DMS 273 (cell line): ENCODE measurements at regions not wholly inside any gene's neighbourhood (a gene's known extent, or its start where the extent isn't known, plus 50 kb on each side); places are given as distances from the start of the nearest gene placed in this dataset.

Experiments
- DNase-seq: peaks from one replicate; lab custom pipeline; 2025; ENCODE audit not compliant: unreplicated experiment; lab: John Stamatoyannopoulos, UW

DNA sequence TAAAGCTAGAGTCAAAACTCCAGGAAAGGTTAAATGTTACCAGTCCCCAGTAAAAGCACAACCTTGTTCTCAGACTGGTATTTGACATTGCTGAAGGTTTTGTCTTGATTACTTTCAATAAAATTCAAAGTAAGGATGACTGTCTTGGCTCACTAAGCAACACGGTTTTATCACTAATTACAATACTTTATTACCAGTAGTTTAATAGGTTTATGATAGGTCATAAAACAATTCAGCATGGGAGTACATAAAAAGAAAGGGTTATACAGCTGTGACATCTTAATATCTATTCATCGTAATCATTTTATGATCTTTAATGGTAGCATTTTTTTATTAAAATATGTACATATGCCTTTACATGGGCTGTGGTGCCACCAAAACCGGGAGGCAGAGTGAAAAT, 370.7 kb upstream of the IRX2 start:
- no peak for DNase-seq

GRCh38 chr5:3121813-3122212, 370.3 kb upstream of the IRX2 start:
- DNase-seq, result no peak

- no peak for DNase-seq
These were observed 368.6 kb upstream of the IRX2 start for GRCh38 chr5:3120028-3120427.

DNA sequence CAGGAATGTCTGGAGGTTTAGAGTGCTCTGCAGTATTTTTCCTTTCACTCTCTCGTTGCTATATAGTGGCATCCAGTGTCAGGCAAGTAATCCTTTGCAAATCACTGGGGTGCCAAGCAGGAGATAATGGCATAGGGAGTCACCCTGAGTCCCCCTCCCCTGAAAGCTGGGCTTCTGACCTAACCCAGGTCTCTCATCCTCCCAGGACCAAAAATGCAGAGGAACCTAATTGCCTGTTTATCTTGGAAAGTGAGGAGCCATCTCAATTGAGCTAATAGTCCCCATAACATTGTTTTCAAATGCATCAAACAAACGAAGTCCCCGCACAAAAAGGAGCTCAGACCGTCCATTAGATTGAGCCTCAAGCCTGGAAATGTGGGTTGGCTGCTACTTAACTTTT, 368.0 kb upstream of the IRX2 start:
- no peak for DNase-seq

DNA sequence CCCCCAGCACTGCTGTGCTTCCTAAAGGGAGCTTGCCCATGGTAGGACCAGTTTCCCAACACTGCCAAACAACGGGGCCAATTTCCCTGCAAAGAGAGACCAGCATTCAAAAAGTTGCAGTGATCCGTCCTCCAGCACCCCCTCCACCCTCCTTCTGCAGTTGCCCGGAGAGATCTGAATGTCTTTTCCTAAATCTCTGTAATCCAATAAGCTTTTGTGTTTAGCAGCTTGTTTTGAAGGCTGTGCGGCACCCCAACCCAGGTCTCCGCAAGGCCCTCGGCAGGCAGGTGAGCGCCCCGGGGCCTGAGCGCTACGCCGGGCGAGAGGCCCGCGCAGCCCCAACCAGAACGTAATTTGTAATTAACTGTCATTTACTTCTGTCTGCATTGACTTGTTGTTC, 366.9 kb upstream of the IRX2 start:
- no peak for DNase-seq

GRCh38 chr5:3116366-3116765, 364.9 kb upstream of the IRX2 start:
- DNase-seq, result no peak

DNA sequence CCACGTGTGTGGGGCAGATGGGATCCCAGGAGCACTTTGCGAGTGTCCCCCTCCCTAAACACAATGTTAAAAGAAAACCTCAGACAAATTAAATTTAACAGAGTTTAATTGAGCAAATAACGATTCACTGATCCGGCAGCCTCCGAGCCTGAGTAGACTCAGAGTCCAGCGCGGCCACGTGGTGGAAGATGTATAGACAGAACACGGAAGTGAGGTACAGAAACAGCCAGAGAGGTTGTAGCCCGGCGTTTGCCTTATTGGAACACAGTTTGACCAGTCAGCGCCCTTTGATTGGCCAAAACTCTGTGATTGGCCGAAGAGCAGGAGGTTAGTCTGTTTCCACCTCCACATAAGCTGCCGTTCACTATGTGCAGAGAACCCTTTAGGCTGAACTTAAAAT, 363.0 kb upstream of the IRX2 start:
- no peak for DNase-seq

- no peak for DNase-seq
These were observed 358.9 kb upstream of the IRX2 start for GRCh38 chr5:3110371-3110770.

GRCh38 chr5:3107156-3107611, 355.7 kb upstream of the IRX2 start:
- DNase-seq, result no peak

GRCh38 chr5:3105581-3105980, 354.1 kb upstream of the IRX2 start:
- DNase-seq, result no peak

DNA sequence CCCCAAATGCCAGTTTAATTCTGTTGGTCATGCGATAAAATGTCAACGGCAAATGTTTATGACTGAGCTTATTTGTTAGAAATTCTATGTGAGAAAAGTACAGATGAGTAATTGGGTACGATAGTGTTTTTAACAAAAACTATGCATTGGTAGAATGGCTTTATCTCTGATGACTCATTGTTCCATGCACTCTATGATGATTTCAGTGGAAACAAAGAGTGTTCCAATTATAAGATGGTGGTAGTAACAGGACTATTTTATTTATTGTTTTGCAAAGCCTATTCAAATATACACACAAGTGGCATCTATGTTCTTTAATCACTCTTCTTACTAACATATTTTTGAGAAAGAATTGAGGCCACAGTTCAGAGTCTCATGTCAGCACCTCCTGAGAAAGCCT, 353.7 kb upstream of the IRX2 start:
- DNase-seq, result no peak

GRCh38 chr5:3104429-3105060, 353.1 kb upstream of the IRX2 start:
- no peak for DNase-seq

- DNase-seq, result no peak
These were observed 351.9 kb upstream of the IRX2 start for GRCh38 chr5:3103262-3103811.

DNA sequence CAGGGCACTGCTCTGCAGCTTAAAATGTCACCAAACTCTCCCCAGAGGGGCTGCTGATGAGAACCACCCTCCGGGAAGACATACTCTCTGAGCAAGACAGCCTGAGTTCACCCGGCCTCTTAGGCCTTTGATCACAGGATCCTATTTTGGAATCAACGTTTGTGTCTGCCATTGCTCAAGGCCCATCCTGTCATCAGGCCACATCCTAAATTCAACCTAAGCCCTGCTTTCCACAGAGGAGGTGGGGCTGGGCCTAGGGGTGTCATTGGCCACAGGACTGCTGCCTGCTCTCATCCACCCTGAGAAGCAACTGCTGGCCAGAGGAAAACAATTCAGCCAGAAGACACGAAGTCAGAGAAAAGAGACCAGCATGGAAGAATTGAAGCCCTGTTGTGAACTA, 351.1 kb upstream of the IRX2 start:
- DNase-seq, result no peak

- DNase-seq, result no peak
These were observed 350.1 kb upstream of the IRX2 start for GRCh38 chr5:3101561-3101960.

DNA sequence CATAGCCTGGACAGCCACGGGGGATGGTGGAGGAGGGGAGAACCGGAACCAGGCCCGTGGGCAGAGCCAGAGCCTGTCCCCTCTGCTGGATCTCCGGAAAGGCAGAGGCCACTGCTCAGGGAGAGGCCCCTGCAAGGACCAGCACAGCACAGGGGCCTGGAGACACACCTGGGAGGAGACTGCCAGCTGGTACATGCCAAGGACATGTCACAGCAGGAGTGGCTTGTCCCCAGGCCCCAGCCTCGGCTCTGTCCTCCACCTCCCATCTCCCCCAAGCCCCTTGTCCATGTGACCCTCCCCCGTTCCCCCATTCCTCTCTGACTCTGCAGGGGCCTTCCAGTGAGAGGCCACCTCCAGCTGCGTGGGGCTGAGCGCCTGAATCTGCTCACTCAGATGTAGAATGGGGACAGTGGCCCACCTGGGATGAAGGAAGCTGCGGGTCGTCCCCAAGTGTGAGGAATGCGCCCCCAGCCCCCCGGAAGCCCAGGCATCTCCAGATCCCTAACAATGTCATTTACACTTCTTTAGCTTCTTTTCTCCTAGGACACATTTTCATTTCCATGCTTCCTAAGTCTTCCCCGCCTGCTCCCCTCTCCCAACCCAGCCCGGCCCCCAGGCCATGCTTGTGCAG, 349.6 kb upstream of the IRX2 start:
- DNase-seq, result no peak

- no peak for DNase-seq
These were observed 348.5 kb upstream of the IRX2 start for GRCh38 chr5:3099954-3100353.

DNA sequence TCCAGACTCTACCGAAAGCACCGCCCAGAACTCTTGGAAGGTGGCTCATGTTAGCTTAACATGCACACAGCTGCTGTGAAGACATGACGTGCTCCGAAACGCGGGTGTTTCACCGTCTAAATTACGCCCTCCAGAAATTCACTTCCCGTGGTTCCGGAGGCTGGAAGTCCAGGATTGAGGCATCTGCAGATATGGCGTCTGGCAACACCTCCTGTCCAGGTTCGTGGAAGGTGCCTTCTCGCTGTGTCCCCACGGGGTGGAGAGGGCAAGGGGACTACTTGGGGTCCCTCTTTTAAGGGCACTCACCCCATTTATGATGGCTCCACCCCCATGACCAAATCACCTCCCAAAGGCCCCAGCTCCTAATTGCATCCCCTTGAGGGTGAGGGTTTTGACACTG, 348.0 kb upstream of the IRX2 start:
- DNase-seq, result no peak

DNA sequence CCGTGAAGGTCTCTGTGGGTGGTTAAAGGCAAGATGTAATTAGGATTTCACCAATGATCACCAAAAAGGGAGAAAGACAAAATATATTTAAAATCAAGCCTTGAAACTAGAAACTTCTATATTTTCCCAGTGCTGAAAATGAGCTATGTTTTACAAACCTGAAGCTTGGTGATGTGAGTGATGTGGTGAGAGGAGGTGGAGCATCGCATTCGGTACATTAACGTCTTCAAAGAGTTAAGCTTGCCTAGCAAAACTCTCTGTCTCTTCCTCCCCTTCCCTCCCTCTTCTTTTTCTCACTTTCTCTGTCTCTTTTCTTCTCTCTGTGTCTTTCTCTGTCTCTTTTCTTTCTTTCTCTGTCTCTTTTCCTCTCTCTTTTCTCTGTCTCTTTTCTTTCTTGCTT, 347.3 kb upstream of the IRX2 start:
- no peak for DNase-seq

DNA sequence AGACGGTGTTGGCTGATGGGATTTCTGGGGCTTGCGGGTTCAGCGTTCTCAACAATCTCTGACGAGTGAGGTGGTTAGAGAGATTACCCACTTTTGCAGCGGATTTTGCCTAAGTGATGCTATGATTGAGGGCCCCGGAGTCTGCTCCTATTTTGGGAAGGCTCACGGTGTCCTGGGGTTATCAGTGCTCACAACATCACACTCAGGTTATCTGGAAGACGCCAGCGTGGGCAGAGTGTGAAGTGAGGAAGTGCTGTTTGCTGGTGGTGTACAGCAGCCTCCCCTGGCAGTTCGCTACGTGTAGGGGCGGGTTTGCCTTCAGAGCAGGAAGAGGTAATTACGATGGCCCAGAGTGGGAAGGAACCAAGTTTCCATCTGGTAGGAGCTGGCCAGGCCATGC, 341.2 kb upstream of the IRX2 start:
- DNase-seq, result no peak

DNA sequence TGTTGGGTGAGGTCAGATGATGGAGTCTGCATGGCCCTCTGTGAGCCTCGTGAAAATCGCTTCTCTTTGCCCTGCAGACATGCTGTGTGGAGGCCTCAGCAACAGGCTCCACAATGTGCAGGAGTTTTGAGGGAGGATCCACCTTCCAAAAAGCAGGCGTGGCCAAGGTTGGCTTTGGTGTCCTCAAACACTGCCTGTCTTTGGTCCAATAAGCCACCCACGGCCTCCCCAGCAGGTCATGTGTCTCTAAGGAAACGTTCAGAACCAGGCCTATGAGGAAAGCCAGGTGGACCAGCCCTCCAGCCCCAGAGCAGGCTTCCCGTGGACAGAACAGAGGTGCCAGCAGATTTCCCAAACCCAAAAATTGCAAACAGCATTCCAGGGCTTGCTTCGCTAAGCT, 340.7 kb upstream of the IRX2 start:
- DNase-seq, result no peak

GRCh38 chr5:3091040-3091774, 339.7 kb upstream of the IRX2 start:
- DNase-seq, result no peak
